ENCODE measurements at regions not wholly inside any gene's neighbourhood (a gene's known extent, or its start where the extent isn't known, plus 50 kb on each side); places are given as distances from the start of the nearest gene placed in this dataset.

DNA sequence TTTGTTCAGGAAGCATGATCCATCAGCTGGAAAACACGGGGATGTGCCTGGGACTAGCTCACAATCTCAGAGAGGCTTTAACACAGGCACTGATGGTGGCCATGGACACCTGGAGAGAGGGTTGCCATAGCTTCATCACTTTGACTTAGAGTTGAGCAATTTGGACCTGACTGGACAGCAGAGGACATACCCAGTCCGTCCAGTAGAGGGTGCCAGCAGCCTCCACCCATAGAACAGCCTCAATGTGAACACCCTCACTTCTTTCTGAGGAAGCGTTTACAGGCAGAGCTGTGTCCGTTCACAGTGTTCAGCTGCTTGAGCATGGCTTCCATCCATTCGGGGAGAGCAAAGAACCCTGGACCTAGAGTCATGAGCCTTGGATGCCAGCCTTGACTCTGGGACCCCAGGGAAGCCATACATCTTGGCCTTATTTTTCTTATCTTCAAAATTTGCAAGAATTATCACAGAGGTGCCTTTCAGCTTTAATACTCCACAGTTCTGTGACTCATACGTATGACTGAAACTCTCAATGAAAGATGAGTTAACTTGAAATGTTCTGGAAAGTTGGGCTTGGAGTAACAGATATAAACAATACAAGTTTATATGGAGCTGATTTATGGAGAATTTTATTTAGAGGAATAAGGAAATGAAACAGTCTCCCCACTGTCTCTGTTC, 302.9 kb upstream of the PODXL start:
- H4K91ac ChIP-seq (ENCODE audit: insufficient read depth, low read depth, low read length), result no peak overlapping the region
- ChIA-PET POLR2A (ENCODE audit: unreplicated experiment) (no interaction called here), CTCF (interaction anchor here (0.6 to 1.7 kb wide), 9 partner anchors 10 to 892 kb away, joined by 3 to 7 read pairs (median 3); no protein-coding TSS in a partner anchor)
- peak overlapping the region; percentile 12 for H2AK9ac ChIP-seq (replicated peaks; ENCODE audit: low read depth, low read length, poor library complexity)
- peaks cover 2% of the 10 kb centered on the region; the same call in 1 of the 2 replicates for H3K27me3 ChIP-seq (ENCODE audit: control insufficient read depth, insufficient read depth, low read length)
- no peak overlapping the region for H3K4me3 ChIP-seq (ENCODE audit: insufficient read depth, low read depth, low read length)
- H2AFZ ChIP-seq (replicated peaks; ENCODE audit: low read length, poor library complexity), result peak overlapping the region; percentile 81
- no peak overlapping the region for H2BK5ac ChIP-seq (ENCODE audit: low read depth, low read length, poor library complexity, severe bottlenecking)
- peak; percentile 51 for TF ChIP-seq SMC3 (IDR thresholded peaks at IDR 0.05; ENCODE audit: low read depth, low read length)
- peak; percentile 84 for TF ChIP-seq CEBPB (IDR thresholded peaks at IDR 0.05; ENCODE audit: low read depth, low read length)
- TF ChIP-seq, protein P1, sequence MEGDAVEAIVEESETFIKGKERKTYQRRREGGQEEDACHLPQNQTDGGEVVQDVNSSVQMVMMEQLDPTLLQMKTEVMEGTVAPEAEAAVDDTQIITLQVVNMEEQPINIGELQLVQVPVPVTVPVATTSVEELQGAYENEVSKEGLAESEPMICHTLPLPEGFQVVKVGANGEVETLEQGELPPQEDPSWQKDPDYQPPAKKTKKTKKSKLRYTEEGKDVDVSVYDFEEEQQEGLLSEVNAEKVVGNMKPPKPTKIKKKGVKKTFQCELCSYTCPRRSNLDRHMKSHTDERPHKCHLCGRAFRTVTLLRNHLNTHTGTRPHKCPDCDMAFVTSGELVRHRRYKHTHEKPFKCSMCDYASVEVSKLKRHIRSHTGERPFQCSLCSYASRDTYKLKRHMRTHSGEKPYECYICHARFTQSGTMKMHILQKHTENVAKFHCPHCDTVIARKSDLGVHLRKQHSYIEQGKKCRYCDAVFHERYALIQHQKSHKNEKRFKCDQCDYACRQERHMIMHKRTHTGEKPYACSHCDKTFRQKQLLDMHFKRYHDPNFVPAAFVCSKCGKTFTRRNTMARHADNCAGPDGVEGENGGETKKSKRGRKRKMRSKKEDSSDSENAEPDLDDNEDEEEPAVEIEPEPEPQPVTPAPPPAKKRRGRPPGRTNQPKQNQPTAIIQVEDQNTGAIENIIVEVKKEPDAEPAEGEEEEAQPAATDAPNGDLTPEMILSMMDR (conservative IDR thresholded peaks at IDR 0.05; ENCODE audit: low read depth, low read length), result peak; percentile 75
- TF ChIP-seq POLR2A (IDR thresholded peaks at IDR 0.05; ENCODE audit: low read depth, low read length), result no peak
- peak; percentile 62 for TF ChIP-seq RAD21 (IDR thresholded peaks at IDR 0.05; ENCODE audit: low read length)
- no peak overlapping the region for H3K56ac ChIP-seq (ENCODE audit: extremely low read depth, insufficient read depth, low read length)
- H3K9ac ChIP-seq (ENCODE audit: low read depth, low read length), result no peak overlapping the region
- no peaks in the 10 kb centered on the region for H3K79me1 ChIP-seq (ENCODE audit: low read depth in 1 of 2, low read length in 2 of 2)
- H3K27ac ChIP-seq (ENCODE audit: insufficient read depth, low read length), result no peak overlapping the region
- H2AK5ac ChIP-seq (ENCODE audit: low read depth, low read length), result no peak overlapping the region
- H3K23ac ChIP-seq (ENCODE audit: low read depth, low read length), result no peak overlapping the region
- no TSS peak for BruUV-seq (replicated peaks)
- DNase-seq (peak; percentile 62), ATAC-seq (ENCODE audit: low read depth) (peak; percentile 99)
- H2BK120ac ChIP-seq (ENCODE audit: low read depth, low read length), result no peak overlapping the region
- H3K9me3 ChIP-seq (ENCODE audit: control insufficient read depth, insufficient read depth, low read length), result no peaks in the 10 kb centered on the region
- no peaks in the 10 kb centered on the region for H3K9me1 ChIP-seq (ENCODE audit: insufficient read depth, low read length)
- no peak overlapping the region for H4K8ac ChIP-seq (ENCODE audit: low read depth in 2 of 2, low read length in 2 of 2)
- H2BK15ac ChIP-seq (ENCODE audit: low read depth, low read length), result no peak overlapping the region
- H2BK20ac ChIP-seq (ENCODE audit: low read depth, low read length), result no peak overlapping the region
- no peak overlapping the region for H3K18ac ChIP-seq (ENCODE audit: low read depth, low read length)
- in situ Hi-C loops (cut with MboI; ENCODE audit: low sequenced_read_pairs), result no loop called here
- no peaks in the 10 kb centered on the region for H3K4me1 ChIP-seq (ENCODE audit: control insufficient read depth, insufficient read depth, low read length)
- no peaks in the 10 kb centered on the region for H4K20me1 ChIP-seq (ENCODE audit: insufficient read depth, low read length)
- no peak overlapping the region for H3K4me2 ChIP-seq (ENCODE audit: low read depth, low read length)
- no peaks in the 10 kb centered on the region for H3K36me3 ChIP-seq (ENCODE audit: control insufficient read depth, insufficient read depth, low read length)
- no peak overlapping the region for H3K14ac ChIP-seq (replicated peaks; ENCODE audit: low read depth, low read length)
- H4K5ac ChIP-seq (ENCODE audit: low read depth, low read length), result no peak overlapping the region
- H3K4ac ChIP-seq (ENCODE audit: low read depth, low read length), result no peak overlapping the region
- intact Hi-C loops (cut with micrococcal nuclease), result loop anchor here (1.0 to 2.0 kb wide), 3 partner anchors 170 to 721 kb away; no protein-coding TSS in a partner anchor
- dilution Hi-C loops (cut with HindIII; ENCODE audit: low sequenced_read_pairs, unreplicated experiment), result no loop called here
- no CpG with 5 or more reads among the region's 6 CpGs for WGBS, 2 experiments (ENCODE audit: extremely low coverage in 2 of 2, insufficient read length in 1 of 2)

All from IMR-90 (cell line).